AG04449 (cell line): ENCODE measurements at regions not wholly inside any gene's neighbourhood (a gene's known extent, or its start where the extent isn't known, plus 50 kb on each side); places are given as distances from the start of the nearest gene placed in this dataset.

ENCODE experiments used
- CTCF ChIA-PET: fragments of 350-600 bp; formaldehyde crosslinking; extraction: SDS; loops from one replicate; lab custom pipeline; 2021; ENCODE audit warnings: antibody characterized with exemption; lab: Yijun Ruan, JAX
- POLR2A ChIA-PET: fragments of 400-600, 350-600 bp; formaldehyde crosslinking; extraction: SDS; loops from one replicate; lab custom pipeline; 2020; ENCODE audit warnings: antibody characterized with exemption, inconsistent platforms; lab: Yijun Ruan, JAX
- DNase-seq: peaks from one replicate; pipeline ENCODE4 v3.0.0-alpha.2; 2010; ENCODE audit warnings: low read depth, low spot score
- H3K4me3 ChIP-seq: 2 replicates; pipeline ENCODE4 v1.5.1; 2011; ENCODE audit warnings: low read depth, mild to moderate bottlenecking, control low read depth, low read length
- TF ChIP-seq, protein P1 (sequence below): IDR thresholded peaks from one replicate; pipeline ENCODE4 v1.5.1; 2011; ENCODE audit warnings: mild to moderate bottlenecking, moderate library complexity, low read length, control low read depth, inconsistent platforms; ENCODE audit not compliant: insufficient read depth; ENCODE audit errors: missing control alignments

DNA sequence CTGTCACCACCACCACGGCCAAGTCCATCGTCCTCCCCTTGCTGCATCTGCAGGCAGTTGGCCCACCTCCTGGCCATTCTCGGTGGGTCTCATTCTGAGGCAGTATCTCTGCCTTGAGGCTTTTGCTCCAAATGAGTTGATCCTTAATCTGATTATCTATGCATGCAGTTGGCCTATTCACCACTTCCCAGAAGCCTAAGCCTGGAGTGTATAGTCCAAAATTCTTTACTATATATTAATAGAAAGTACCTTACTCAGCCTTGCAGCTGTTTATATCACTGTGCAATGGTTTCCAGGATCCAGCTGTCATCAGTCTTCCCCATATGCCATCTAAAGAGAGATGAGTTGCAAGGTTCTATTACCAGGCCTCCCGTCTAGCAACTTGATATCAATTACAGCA is 292.4 kb downstream of the SS18 start:
- TF ChIP-seq, protein P1, sequence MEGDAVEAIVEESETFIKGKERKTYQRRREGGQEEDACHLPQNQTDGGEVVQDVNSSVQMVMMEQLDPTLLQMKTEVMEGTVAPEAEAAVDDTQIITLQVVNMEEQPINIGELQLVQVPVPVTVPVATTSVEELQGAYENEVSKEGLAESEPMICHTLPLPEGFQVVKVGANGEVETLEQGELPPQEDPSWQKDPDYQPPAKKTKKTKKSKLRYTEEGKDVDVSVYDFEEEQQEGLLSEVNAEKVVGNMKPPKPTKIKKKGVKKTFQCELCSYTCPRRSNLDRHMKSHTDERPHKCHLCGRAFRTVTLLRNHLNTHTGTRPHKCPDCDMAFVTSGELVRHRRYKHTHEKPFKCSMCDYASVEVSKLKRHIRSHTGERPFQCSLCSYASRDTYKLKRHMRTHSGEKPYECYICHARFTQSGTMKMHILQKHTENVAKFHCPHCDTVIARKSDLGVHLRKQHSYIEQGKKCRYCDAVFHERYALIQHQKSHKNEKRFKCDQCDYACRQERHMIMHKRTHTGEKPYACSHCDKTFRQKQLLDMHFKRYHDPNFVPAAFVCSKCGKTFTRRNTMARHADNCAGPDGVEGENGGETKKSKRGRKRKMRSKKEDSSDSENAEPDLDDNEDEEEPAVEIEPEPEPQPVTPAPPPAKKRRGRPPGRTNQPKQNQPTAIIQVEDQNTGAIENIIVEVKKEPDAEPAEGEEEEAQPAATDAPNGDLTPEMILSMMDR: no peak
- ChIA-PET POLR2A (no interaction called here), CTCF (no interaction called here)
- DNase-seq: no peak
- H3K4me3 ChIP-seq: no peak overlapping the region

DNA sequence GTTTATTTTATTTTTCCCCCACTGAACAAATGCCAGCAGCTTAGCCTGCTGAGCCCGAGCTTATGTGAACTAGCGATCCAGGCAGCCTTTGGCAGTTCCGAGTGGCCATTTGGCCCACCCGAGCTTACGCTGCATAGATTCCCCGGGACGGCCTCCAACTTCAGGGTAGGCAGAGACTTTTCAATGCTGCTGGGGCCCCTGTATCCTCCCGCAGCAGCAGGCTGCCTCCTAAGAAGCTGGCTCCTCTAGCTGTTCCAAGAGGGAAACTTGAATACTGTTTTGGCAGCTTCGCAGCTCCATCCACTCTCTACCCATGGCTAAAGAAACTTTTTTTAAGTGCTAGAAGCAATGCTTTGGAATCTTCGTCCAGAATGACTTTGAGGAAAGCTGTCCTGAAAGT is 295.2 kb downstream of the SS18 start:
- no peak for DNase-seq
- ChIA-PET POLR2A (no interaction called here), CTCF (interaction anchor here (1.0 to 1.2 kb wide), 3 partner anchors 13 to 38 kb away, joined by 3 to 4 read pairs (median 4); no protein-coding TSS in a partner anchor)
- no peak overlapping the region for H3K4me3 ChIP-seq
- TF ChIP-seq, protein P1: no peak

GRCh38 chr18:25787276-25787675 is 303.1 kb downstream of the SS18 start:
- CTCF ChIA-PET: no interaction called here
- H3K4me3 ChIP-seq: no peak overlapping the region
- TF ChIP-seq, protein P1: no peak
- no peak for DNase-seq
- POLR2A ChIA-PET: no interaction called here

DNA sequence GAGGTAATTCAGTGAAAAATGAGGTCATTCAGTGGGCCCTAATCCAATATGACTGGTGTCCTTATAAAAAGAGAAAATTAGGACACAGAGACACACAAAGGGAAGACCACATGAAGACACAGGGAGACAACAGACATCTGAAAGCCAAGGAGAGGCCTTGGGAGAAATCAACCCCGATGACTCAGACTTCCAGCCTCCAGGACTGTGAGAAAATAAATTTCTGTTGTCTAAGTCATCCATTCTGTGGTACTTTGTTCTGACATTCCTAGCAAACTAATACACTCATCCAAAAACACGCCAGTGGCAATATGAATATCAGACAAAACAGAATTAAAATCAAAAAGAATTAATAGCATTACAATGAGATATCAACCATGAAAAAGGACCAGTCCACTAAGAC is 303.7 kb downstream of the SS18 start:
- TF ChIP-seq, protein P1: no peak
- peak; percentile 45 for DNase-seq
- POLR2A ChIA-PET: no interaction called here
- H3K4me3 ChIP-seq: no peak overlapping the region
- CTCF ChIA-PET: no interaction called here

GRCh38 chr18:25780105-25780504 is 310.3 kb downstream of the SS18 start:
- H3K4me3 ChIP-seq: no peak overlapping the region
- TF ChIP-seq, protein P1: no peak
- DNase-seq: no peak
- CTCF ChIA-PET: no interaction called here
- POLR2A ChIA-PET: no interaction called here

DNA sequence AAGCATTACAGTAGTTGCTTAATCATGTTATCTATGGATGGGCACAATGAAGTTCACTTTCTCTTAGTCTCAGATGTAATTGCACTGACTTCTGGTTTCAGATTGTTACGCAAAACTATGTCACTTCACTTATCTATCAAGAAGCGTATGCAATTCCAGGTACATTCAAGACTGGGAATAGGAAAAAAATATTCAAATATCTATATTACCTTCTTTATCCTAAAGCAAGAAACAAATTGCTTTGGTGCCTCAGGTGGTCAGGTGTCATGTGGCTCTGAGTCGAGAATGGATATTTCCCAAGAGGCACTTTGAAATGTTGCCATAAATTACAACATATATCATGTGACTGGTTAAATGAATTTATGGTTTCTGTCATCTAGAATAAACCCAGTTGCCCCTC is 318.6 kb downstream of the SS18 start:
- TF ChIP-seq, protein P1: no peak
- no peak for DNase-seq
- H3K4me3 ChIP-seq: no peak overlapping the region
- CTCF ChIA-PET: no interaction called here
- POLR2A ChIA-PET: no interaction called here
